ENCODE measurements at regions not wholly inside any gene's neighbourhood (a gene's known extent, or its start where the extent isn't known, plus 50 kb on each side); places are given as distances from the start of the nearest gene placed in this dataset.
"Not testable (repeated sequence)": the region's sequence is repeated elsewhere in the genome, so short reads cannot be mapped to it uniquely, and the experiment has no call there.

GRCh38 chr5:36390640-36391039, 88.9 kb upstream of the RANBP3L start:
- DNase-seq (ENCODE audit: low spot score): no peak

- no peak for DNase-seq (ENCODE audit: low spot score)
These were observed 90.5 kb upstream of the RANBP3L start for GRCh38 chr5:36392186-36392585.

GRCh38 chr5:36392818-36393217, 91.1 kb upstream of the RANBP3L start:
- DNase-seq (ENCODE audit: low spot score): no peak

GRCh38 chr5:36393656-36394428, 92.1 kb upstream of the RANBP3L start:
- no peak for DNase-seq (ENCODE audit: low spot score)

GRCh38 chr5:36395260-36395659, 93.6 kb upstream of the RANBP3L start:
- DNase-seq (ENCODE audit: low spot score): no peak

GRCh38 chr5:36395947-36396346, 94.2 kb upstream of the RANBP3L start:
- not testable (repeated sequence) for DNase-seq (ENCODE audit: low spot score)

- DNase-seq (ENCODE audit: low spot score): no peak
These were observed 94.9 kb upstream of the RANBP3L start for GRCh38 chr5:36396640-36397039.

- no peak for DNase-seq (ENCODE audit: low spot score)
These were observed 96.3 kb upstream of the RANBP3L start for GRCh38 chr5:36397901-36398536.

- DNase-seq (ENCODE audit: low spot score): no peak
These were observed 100.8 kb upstream of the RANBP3L start for GRCh38 chr5:36402512-36402906.

GRCh38 chr5:36403632-36404311, 102.1 kb upstream of the RANBP3L start:
- DNase-seq (ENCODE audit: low spot score): no peak

- DNase-seq (ENCODE audit: low spot score): no peak
These were observed 104.3 kb upstream of the RANBP3L start for GRCh38 chr5:36406023-36406422.

- DNase-seq (ENCODE audit: low spot score): no peak
These were observed 105.7 kb upstream of the RANBP3L start for GRCh38 chr5:36407396-36407795.

GRCh38 chr5:36409711-36410110, 108.0 kb upstream of the RANBP3L start:
- not testable (repeated sequence) for DNase-seq (ENCODE audit: low spot score)

- not testable (repeated sequence) for DNase-seq (ENCODE audit: low spot score)
These were observed 109.0 kb upstream of the RANBP3L start for GRCh38 chr5:36410672-36411071.

- no peak for DNase-seq (ENCODE audit: low spot score)
These were observed 113.2 kb upstream of the RANBP3L start for GRCh38 chr5:36414869-36415282.

- DNase-seq (ENCODE audit: low spot score): no peak
These were observed 114.9 kb upstream of the RANBP3L start for GRCh38 chr5:36416605-36417004.

GRCh38 chr5:36417221-36417620, 115.5 kb upstream of the RANBP3L start:
- DNase-seq (ENCODE audit: low spot score): no peak

- no peak for DNase-seq (ENCODE audit: low spot score)
These were observed 116.0 kb upstream of the RANBP3L start for GRCh38 chr5:36417668-36418067.

GRCh38 chr5:36418152-36418979, 116.7 kb upstream of the RANBP3L start:
- DNase-seq (ENCODE audit: low spot score): no peak

- no peak for DNase-seq (ENCODE audit: low spot score)
These were observed 119.6 kb upstream of the RANBP3L start for GRCh38 chr5:36421256-36421655.

GRCh38 chr5:36422952-36423351, 121.2 kb upstream of the RANBP3L start:
- DNase-seq (ENCODE audit: low spot score): no peak
